HEK293 (cell line): ENCODE measurements at regions not wholly inside any gene's neighbourhood (a gene's known extent, or its start where the extent isn't known, plus 50 kb on each side); places are given as distances from the start of the nearest gene placed in this dataset.

ENCODE experiments used
- CTCF ChIA-PET: fragments of 350-600 bp; formaldehyde crosslinking; extraction: SDS; loops from one replicate; lab custom pipeline; 2021; ENCODE audit warnings: antibody characterized with exemption; lab: Yijun Ruan, JAX
- POLR2A ChIA-PET: fragments of 300-600 bp; formaldehyde crosslinking; extraction: SDS; loops from one replicate; lab custom pipeline; 2020; ENCODE audit warnings: antibody characterized with exemption, inconsistent platforms; lab: Yijun Ruan, JAX
- H3K27ac ChIP-seq: fragments of 200-500 bp; sonication (Bioruptor generic); 2 replicates; pipeline ENCODE4 v1.5.1; 2014; ENCODE audit warnings: low read depth, low read length, control low read depth, inconsistent platforms; ENCODE audit errors: extremely low read depth
- H3K36me3 ChIP-seq, 2 experiments: fragments of 200-500 bp in 1 of 2; sonication (Bioruptor generic) in 1 of 2; 1 replicate in 1 of 2; 2 replicates in 1 of 2; pipeline ENCODE4 v1.5.1; 2014 to 2017; ENCODE audit warnings: inconsistent platforms in 2 of 2, low read length in 2 of 2; ENCODE audit not compliant: control insufficient read depth in 2 of 2, insufficient read depth in 1 of 2
- H3K4me1 ChIP-seq: fragments of 200-500 bp; sonication (Bioruptor generic); 2 replicates; pipeline ENCODE4 v1.5.1; 2014; ENCODE audit warnings: mild to moderate bottlenecking, low read length, inconsistent platforms; ENCODE audit not compliant: control insufficient read depth, insufficient read depth
- H3K4me3 ChIP-seq: 2 replicates; pipeline ENCODE4 v1.5.1; 2011; ENCODE audit warnings: low read depth, mild to moderate bottlenecking, control low read depth, low read length, moderate library complexity
- H3K9me3 ChIP-seq: fragments of 200-500 bp; sonication (Bioruptor generic); 2 replicates; pipeline ENCODE4 v1.5.1; 2014; ENCODE audit warnings: low read depth, low read length, inconsistent platforms; ENCODE audit not compliant: control insufficient read depth, insufficient read depth
- GLIS2 ChIP-seq: fragments of 450-650 bp; formaldehyde crosslinking; IDR thresholded peaks from 2 replicates; pipeline ENCODE4 v1.5.1; 2016; ENCODE audit warnings: missing biosample characterization, missing genetic modification characterization
- HOXC10 ChIP-seq: sonication (generic); formaldehyde crosslinking; IDR thresholded peaks from 2 replicates; pipeline ENCODE4 v1.8.1; 2023; ENCODE audit warnings: mild to moderate bottlenecking, missing genetic modification reagents
- KLF9 ChIP-seq: fragments of 450-650 bp; formaldehyde crosslinking; IDR thresholded peaks from 2 replicates; pipeline ENCODE4 v1.5.1; 2016; ENCODE audit warnings: missing biosample characterization, missing genetic modification characterization, low read depth
- MEIS1 ChIP-seq: sonication (generic); formaldehyde crosslinking; IDR thresholded peaks from 2 replicates; pipeline ENCODE4 v1.8.1; 2022; ENCODE audit warnings: missing genetic modification reagents, mild to moderate bottlenecking, borderline replicate concordance
- MZF1 ChIP-seq: fragments of 450-650 bp; formaldehyde crosslinking; IDR thresholded peaks from 2 replicates; pipeline ENCODE4 v1.5.1; 2017; ENCODE audit warnings: missing biosample characterization, missing genetic modification characterization, borderline replicate concordance
- OSR2 ChIP-seq: fragments of 450-650 bp; formaldehyde crosslinking; IDR thresholded peaks from 2 replicates; pipeline ENCODE4 v1.5.1; 2016; ENCODE audit warnings: missing biosample characterization, missing genetic modification characterization
- ZBTB10 ChIP-seq: fragments of 450-650 bp; formaldehyde crosslinking; IDR thresholded peaks from 2 replicates; pipeline ENCODE4 v1.5.1; 2016; ENCODE audit warnings: missing biosample characterization, missing genetic modification characterization
- ZFP69B ChIP-seq: fragments of 450-650 bp; formaldehyde crosslinking; IDR thresholded peaks from 2 replicates; pipeline ENCODE4 v1.5.1; 2016; ENCODE audit warnings: missing biosample characterization, missing genetic modification characterization
- ZNF138 ChIP-seq: fragments of 450-650 bp; formaldehyde crosslinking; IDR thresholded peaks from 2 replicates; pipeline ENCODE4 v1.5.1; 2016; ENCODE audit warnings: missing biosample characterization, missing genetic modification characterization, borderline replicate concordance
- ZNF214 ChIP-seq: fragments of 450-650 bp; formaldehyde crosslinking; IDR thresholded peaks from 2 replicates; pipeline ENCODE4 v1.5.1; 2017; ENCODE audit warnings: missing biosample characterization, mild to moderate bottlenecking, missing genetic modification characterization, borderline replicate concordance
- ZNF280D ChIP-seq: fragments of 450-650 bp; formaldehyde crosslinking; IDR thresholded peaks from 2 replicates; pipeline ENCODE4 v1.5.1; 2016; ENCODE audit warnings: missing biosample characterization, missing genetic modification characterization
- ZNF48 ChIP-seq: fragments of 450-650 bp; formaldehyde crosslinking; IDR thresholded peaks from 2 replicates; pipeline ENCODE4 v1.5.1; 2016; ENCODE audit warnings: missing biosample characterization, missing genetic modification characterization
- ZNF558 ChIP-seq: fragments of 450-650 bp; formaldehyde crosslinking; IDR thresholded peaks from 2 replicates; pipeline ENCODE4 v1.5.1; 2016; ENCODE audit warnings: missing biosample characterization, missing genetic modification characterization
- ZNF621 ChIP-seq: fragments of 450-650 bp; formaldehyde crosslinking; IDR thresholded peaks from 2 replicates; pipeline ENCODE4 v1.5.1; 2017; ENCODE audit warnings: missing biosample characterization, missing genetic modification characterization
- ZNF76 ChIP-seq: fragments of 450-650 bp; formaldehyde crosslinking; IDR thresholded peaks from 2 replicates; pipeline ENCODE4; 2016; ENCODE audit warnings: low read depth, missing biosample characterization, missing genetic modification characterization, borderline replicate concordance
- TF ChIP-seq, protein P1 (sequence below): fragments of 450-650 bp; formaldehyde crosslinking; IDR thresholded peaks from 2 replicates; pipeline ENCODE4 v1.5.1; 2016; ENCODE audit warnings: missing biosample characterization, missing genetic modification characterization, borderline replicate concordance
- TF ChIP-seq, protein P2 (sequence below): fragments of 450-650 bp; formaldehyde crosslinking; IDR thresholded peaks from 2 replicates; pipeline ENCODE4 v1.5.1; 2016; ENCODE audit warnings: missing biosample characterization, missing genetic modification characterization

GRCh38 chr2:158900345-158900744 lies 68.1 kb upstream of the TANC1 start:
- Histone ChIP-seq H3K36me3 (no peaks in the 10 kb centered on the region), H3K9me3 (no peaks in the 10 kb centered on the region), H3K4me3 (no peak overlapping the region), H3K4me1 (no peaks in the 10 kb centered on the region), H3K27ac (no peak overlapping the region)
- TF ChIP-seq ZNF76 (tag by site-specific recombination) = no peak
- no peak for TF ChIP-seq MZF1
- TF ChIP-seq ZNF214 = no peak
- TF ChIP-seq, protein P1, sequence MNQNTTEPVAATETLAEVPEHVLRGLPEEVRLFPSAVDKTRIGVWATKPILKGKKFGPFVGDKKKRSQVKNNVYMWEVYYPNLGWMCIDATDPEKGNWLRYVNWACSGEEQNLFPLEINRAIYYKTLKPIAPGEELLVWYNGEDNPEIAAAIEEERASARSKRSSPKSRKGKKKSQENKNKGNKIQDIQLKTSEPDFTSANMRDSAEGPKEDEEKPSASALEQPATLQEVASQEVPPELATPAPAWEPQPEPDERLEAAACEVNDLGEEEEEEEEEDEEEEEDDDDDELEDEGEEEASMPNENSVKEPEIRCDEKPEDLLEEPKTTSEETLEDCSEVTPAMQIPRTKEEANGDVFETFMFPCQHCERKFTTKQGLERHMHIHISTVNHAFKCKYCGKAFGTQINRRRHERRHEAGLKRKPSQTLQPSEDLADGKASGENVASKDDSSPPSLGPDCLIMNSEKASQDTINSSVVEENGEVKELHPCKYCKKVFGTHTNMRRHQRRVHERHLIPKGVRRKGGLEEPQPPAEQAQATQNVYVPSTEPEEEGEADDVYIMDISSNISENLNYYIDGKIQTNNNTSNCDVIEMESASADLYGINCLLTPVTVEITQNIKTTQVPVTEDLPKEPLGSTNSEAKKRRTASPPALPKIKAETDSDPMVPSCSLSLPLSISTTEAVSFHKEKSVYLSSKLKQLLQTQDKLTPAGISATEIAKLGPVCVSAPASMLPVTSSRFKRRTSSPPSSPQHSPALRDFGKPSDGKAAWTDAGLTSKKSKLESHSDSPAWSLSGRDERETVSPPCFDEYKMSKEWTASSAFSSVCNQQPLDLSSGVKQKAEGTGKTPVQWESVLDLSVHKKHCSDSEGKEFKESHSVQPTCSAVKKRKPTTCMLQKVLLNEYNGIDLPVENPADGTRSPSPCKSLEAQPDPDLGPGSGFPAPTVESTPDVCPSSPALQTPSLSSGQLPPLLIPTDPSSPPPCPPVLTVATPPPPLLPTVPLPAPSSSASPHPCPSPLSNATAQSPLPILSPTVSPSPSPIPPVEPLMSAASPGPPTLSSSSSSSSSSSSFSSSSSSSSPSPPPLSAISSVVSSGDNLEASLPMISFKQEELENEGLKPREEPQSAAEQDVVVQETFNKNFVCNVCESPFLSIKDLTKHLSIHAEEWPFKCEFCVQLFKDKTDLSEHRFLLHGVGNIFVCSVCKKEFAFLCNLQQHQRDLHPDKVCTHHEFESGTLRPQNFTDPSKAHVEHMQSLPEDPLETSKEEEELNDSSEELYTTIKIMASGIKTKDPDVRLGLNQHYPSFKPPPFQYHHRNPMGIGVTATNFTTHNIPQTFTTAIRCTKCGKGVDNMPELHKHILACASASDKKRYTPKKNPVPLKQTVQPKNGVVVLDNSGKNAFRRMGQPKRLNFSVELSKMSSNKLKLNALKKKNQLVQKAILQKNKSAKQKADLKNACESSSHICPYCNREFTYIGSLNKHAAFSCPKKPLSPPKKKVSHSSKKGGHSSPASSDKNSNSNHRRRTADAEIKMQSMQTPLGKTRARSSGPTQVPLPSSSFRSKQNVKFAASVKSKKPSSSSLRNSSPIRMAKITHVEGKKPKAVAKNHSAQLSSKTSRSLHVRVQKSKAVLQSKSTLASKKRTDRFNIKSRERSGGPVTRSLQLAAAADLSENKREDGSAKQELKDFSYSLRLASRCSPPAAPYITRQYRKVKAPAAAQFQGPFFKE (tag by site-specific recombination) = no peak
- no peak for TF ChIP-seq ZNF558
- no peak for TF ChIP-seq OSR2 (tag by site-specific recombination)
- POLR2A ChIA-PET = no interaction called here
- CTCF ChIA-PET = interaction anchor here (0.5 to 2.1 kb wide), 9 partner anchors 9 to 280 kb away, joined by 3 to 21 read pairs (median 3); no protein-coding TSS in a partner anchor

DNA sequence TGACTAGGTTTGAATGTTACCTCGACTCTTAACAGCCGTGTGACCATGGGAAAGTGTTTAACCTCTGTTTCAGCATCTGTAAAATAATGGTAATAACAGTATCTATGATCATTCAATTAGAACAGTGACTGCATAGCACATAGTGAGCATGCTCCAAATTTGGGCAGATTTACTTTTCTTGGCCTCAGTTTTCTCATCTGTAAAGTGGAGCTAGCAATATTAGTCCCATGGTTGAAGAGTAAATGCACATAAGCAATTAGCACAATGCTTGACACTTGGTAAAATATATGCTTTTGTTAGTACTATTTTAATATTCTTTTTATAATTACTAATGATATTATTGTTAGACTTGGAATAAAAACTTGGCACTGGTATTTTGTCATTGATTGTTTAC lies 66.4 kb upstream of the TANC1 start:
- Histone ChIP-seq H3K4me1 (no peaks in the 10 kb centered on the region), H3K9me3 (no peaks in the 10 kb centered on the region), H3K27ac (no peak overlapping the region)
- POLR2A ChIA-PET = interaction anchor here (0.5 to 1.9 kb wide), 3 partner anchors 66 to 340 kb away, joined by 3 to 5 read pairs (median 4); partner anchors contain the start of gene TANC1
- no peak for TF ChIP-seq ZNF621 (tag by site-specific recombination)
- TF ChIP-seq, protein P2, sequence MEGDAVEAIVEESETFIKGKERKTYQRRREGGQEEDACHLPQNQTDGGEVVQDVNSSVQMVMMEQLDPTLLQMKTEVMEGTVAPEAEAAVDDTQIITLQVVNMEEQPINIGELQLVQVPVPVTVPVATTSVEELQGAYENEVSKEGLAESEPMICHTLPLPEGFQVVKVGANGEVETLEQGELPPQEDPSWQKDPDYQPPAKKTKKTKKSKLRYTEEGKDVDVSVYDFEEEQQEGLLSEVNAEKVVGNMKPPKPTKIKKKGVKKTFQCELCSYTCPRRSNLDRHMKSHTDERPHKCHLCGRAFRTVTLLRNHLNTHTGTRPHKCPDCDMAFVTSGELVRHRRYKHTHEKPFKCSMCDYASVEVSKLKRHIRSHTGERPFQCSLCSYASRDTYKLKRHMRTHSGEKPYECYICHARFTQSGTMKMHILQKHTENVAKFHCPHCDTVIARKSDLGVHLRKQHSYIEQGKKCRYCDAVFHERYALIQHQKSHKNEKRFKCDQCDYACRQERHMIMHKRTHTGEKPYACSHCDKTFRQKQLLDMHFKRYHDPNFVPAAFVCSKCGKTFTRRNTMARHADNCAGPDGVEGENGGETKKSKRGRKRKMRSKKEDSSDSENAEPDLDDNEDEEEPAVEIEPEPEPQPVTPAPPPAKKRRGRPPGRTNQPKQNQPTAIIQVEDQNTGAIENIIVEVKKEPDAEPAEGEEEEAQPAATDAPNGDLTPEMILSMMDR (tag by site-specific recombination) = no peak
- TF ChIP-seq ZFP69B (tag by site-specific recombination) = no peak
- no peak for TF ChIP-seq ZBTB10
- no peak for TF ChIP-seq ZNF280D
- no peak for TF ChIP-seq MEIS1 (CRISPR knock-in tag)
- no peak for TF ChIP-seq HOXC10 (CRISPR knock-in tag)
- no peak for TF ChIP-seq GLIS2
- TF ChIP-seq ZNF138 (tag by site-specific recombination) = no peak
- no peak for TF ChIP-seq KLF9 (tag by site-specific recombination)
- TF ChIP-seq ZNF48 = no peak
- TF ChIP-seq, all 188 proteins: peak for 0
- Histone ChIP-seq H3K36me3 (no peaks in the 10 kb centered on the region), H3K4me3 (no peak overlapping the region)
- CTCF ChIA-PET = interaction anchor here (0.7 to 3.4 kb wide), 6 partner anchors 11 to 350 kb away, joined by 3 to 27 read pairs (median 4); no protein-coding TSS in a partner anchor
